ENCODE measurements at regions not wholly inside any gene's neighbourhood (a gene's known extent, or its start where the extent isn't known, plus 50 kb on each side); places are given as distances from the start of the nearest gene placed in this dataset.

DNA sequence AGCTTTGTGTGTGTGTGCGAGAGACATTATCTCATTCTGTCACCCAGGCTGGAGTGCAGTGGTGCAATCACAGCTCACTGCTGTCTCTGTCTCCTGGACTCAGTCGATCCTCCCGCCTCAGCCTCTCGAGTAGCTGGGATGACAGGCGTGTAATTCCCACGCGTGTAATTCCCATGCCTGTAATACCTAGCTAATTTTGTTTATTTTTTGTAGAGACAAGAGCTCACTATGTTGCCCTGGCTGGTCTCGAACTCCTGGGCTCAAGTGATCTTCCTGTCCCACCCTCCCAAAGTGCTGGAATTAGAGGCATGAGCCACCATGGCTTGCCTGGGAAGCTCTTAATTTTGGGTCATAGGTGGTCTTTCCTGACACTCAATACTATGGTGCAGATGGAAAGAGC is 205.3 kb upstream of the TNRC6C start:
- POLR2A ChIA-PET: no interaction called here

DNA sequence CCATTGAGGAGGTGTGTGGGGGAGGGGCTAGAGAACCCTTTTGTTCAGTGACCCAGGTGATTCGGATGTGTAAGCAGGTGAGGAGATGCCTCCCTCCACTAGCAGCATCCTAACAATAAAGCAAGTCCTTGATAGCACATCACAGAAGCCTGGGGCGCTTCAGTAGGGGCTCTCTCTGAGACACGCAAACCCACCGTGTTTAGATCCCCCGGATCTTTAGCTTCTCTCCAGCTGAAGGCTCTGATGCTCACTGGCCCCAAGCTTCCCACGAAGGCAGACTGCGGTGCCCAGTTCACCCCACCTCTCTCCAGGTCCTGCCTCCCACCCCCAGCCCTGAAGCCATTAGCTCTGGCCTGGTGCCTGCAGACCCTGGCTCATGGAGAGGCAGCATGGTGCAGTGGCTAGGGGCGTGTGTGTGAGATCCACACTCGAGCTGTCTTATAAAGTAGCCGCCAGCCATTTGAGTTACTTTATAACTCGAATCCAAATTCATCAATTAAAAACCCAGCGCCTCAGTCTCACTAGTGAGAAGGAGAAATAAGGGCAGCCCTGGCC is 204.7 kb upstream of the TNRC6C start:
- Histone ChIP-seq H3K36me3 (ENCODE audit: control insufficient read depth in 4 of 4, insufficient read depth in 4 of 4, low read length in 3 of 4) (no peaks in the 10 kb centered on the region), H3K4me1 (ENCODE audit: control extremely low read depth in 1 of 4, control insufficient read depth in 4 of 4, insufficient read depth in 4 of 4, low read length in 3 of 4) (no peaks in the 10 kb centered on the region), H3K4me3 (ENCODE audit: control insufficient read depth in 1 of 7, extremely low read depth in 1 of 7, insufficient read depth in 4 of 7, low read depth in 2 of 7, low read length in 6 of 7) (no peak overlapping the region), H3K27me3 (replicated peaks in 2 of 5; ENCODE audit: control insufficient read depth in 4 of 5, insufficient read depth in 5 of 5, low read length in 4 of 5) (no peaks in the 10 kb centered on the region), H3K9me3 (ENCODE audit: control extremely low read depth in 1 of 5, control insufficient read depth in 4 of 5, insufficient read depth in 2 of 5, low read depth in 1 of 5, low read length in 4 of 5) (peaks cover 0 to 7% (median 0%) of the 10 kb centered on the region in 5 experiments), H3K27ac (ENCODE audit: insufficient read depth in 1 of 2, low read depth in 1 of 2, low read length in 2 of 2, poor library complexity in 1 of 2, severe bottlenecking in 2 of 2) (no peak overlapping the region)
- POLR2A ChIA-PET: no interaction called here
- CTCF ChIA-PET: no interaction called here
- WGBS (ENCODE audit: insufficient coverage): 97% methylated on average over 8 of the region's 12 CpGs
- DNase-seq: no peak

More for the DNA sequence above, 205.3 kb upstream of the TNRC6C start:
- no peak for DNase-seq
- peaks cover 0 to 1% (median 0%) of the 10 kb centered on the region in 5 experiments for H3K27me3 ChIP-seq (replicated peaks in 2 of 5; ENCODE audit: control insufficient read depth in 4 of 5, insufficient read depth in 5 of 5, low read length in 4 of 5)
- no peak overlapping the region for H3K27ac ChIP-seq (ENCODE audit: insufficient read depth in 1 of 2, low read depth in 1 of 2, low read length in 2 of 2, poor library complexity in 1 of 2, severe bottlenecking in 2 of 2)
- no peak overlapping the region for H3K4me3 ChIP-seq (ENCODE audit: control insufficient read depth in 1 of 7, extremely low read depth in 1 of 7, insufficient read depth in 4 of 7, low read depth in 2 of 7, low read length in 6 of 7)
- H3K36me3 ChIP-seq (ENCODE audit: control insufficient read depth in 4 of 4, insufficient read depth in 4 of 4, low read length in 3 of 4): no peaks in the 10 kb centered on the region
- H3K9me3 ChIP-seq (ENCODE audit: control extremely low read depth in 1 of 5, control insufficient read depth in 4 of 5, insufficient read depth in 2 of 5, low read depth in 1 of 5, low read length in 4 of 5): peaks cover 0 to 7% (median 0%) of the 10 kb centered on the region in 5 experiments
- CTCF ChIA-PET: no interaction called here
- WGBS (ENCODE audit: insufficient coverage): 100% methylated on average over 4 of the region's 8 CpGs
- no peaks in the 10 kb centered on the region for H3K4me1 ChIP-seq (ENCODE audit: control extremely low read depth in 1 of 4, control insufficient read depth in 4 of 4, insufficient read depth in 4 of 4, low read length in 3 of 4)

DNA sequence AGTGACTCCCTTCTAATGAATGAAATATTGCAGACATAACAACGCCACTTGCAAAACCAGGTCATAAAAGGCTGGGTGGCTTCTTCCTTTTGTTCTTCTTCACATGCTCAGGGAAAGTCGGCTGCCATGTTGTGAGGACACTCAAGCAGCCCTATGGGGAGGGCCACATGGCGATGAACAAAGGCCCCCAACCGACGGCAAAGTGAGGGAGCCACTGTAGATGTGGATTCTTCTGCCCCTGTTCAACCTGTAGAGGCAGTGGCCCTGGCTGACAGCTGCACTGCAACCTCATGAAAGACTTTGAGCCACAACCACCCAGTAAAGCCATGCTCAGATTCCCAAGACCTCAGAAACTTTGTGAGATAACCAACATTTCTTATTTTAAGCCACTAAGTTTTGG is 203.5 kb upstream of the TNRC6C start:
- ChIA-PET CTCF (interaction anchor here (1.1 kb wide), 1 partner anchor 10 kb away, joined by 3 read pairs; no protein-coding TSS in a partner anchor), POLR2A (no interaction called here)
- DNase-seq: no peak
- Histone ChIP-seq H3K4me1 (ENCODE audit: control extremely low read depth in 1 of 4, control insufficient read depth in 4 of 4, insufficient read depth in 4 of 4, low read length in 3 of 4) (no peaks in the 10 kb centered on the region), H3K4me3 (ENCODE audit: control insufficient read depth in 1 of 7, extremely low read depth in 1 of 7, insufficient read depth in 4 of 7, low read depth in 2 of 7, low read length in 6 of 7) (no peak overlapping the region), H3K9me3 (ENCODE audit: control extremely low read depth in 1 of 5, control insufficient read depth in 4 of 5, insufficient read depth in 2 of 5, low read depth in 1 of 5, low read length in 4 of 5) (peaks cover 0 to 9% (median 0%) of the 10 kb centered on the region in 5 experiments), H3K36me3 (ENCODE audit: control insufficient read depth in 4 of 4, insufficient read depth in 4 of 4, low read length in 3 of 4) (no peaks in the 10 kb centered on the region), H3K27me3 (replicated peaks in 2 of 5; ENCODE audit: control insufficient read depth in 4 of 5, insufficient read depth in 5 of 5, low read length in 4 of 5) (no peaks in the 10 kb centered on the region), H3K27ac (ENCODE audit: insufficient read depth in 1 of 2, low read depth in 1 of 2, low read length in 2 of 2, poor library complexity in 1 of 2, severe bottlenecking in 2 of 2) (no peak overlapping the region)
- WGBS (ENCODE audit: insufficient coverage): 73% methylated on average over 4 of the region's 5 CpGs

DNA sequence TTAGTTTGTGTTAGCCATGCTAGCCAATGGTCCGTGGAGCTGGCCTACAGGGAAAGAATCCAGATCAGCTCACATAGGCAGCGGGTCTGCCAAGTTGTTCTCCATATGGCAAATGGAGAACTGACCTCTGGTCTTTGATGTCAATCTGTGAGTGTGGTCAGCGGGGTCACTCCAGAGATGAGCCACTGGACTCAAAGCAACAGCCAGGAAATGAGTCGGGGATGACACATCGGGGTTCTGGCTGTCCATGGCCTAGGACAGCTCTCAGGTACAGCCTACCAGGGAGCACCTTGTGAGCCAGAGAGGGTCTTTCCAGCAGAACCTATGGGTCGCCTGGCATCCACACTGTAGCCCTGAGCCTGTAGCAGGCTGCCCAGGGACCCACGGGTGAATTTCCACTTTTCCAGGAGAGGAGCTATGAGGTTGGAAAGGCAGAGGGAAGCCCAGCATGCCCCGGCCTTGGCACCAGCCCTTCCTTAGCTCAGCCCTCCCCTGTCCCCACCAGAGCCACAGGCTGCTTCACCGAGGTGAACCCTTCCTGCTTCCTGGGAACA is 203.0 kb upstream of the TNRC6C start:
- no peak for DNase-seq
- 100% methylated on average over 8 of the region's 9 CpGs for WGBS (ENCODE audit: insufficient coverage)
- ChIA-PET CTCF (interaction anchor here (1.0 to 1.1 kb wide), 3 partner anchors 9 to 212 kb away, joined by 3 to 4 read pairs (median 3); no protein-coding TSS in a partner anchor), POLR2A (no interaction called here)
- H3K4me1 ChIP-seq (ENCODE audit: control extremely low read depth in 1 of 4, control insufficient read depth in 4 of 4, insufficient read depth in 4 of 4, low read length in 3 of 4): no peaks in the 10 kb centered on the region
- H3K36me3 ChIP-seq (ENCODE audit: control insufficient read depth in 4 of 4, insufficient read depth in 4 of 4, low read length in 3 of 4): no peaks in the 10 kb centered on the region
- H3K27ac ChIP-seq (ENCODE audit: insufficient read depth in 1 of 2, low read depth in 1 of 2, low read length in 2 of 2, poor library complexity in 1 of 2, severe bottlenecking in 2 of 2): no peak overlapping the region
- no peak overlapping the region for H3K4me3 ChIP-seq (ENCODE audit: control insufficient read depth in 1 of 7, extremely low read depth in 1 of 7, insufficient read depth in 4 of 7, low read depth in 2 of 7, low read length in 6 of 7)
- peaks cover 0 to 9% (median 0%) of the 10 kb centered on the region in 5 experiments for H3K9me3 ChIP-seq (ENCODE audit: control extremely low read depth in 1 of 5, control insufficient read depth in 4 of 5, insufficient read depth in 2 of 5, low read depth in 1 of 5, low read length in 4 of 5)
- no peaks in the 10 kb centered on the region for H3K27me3 ChIP-seq (replicated peaks in 2 of 5; ENCODE audit: control insufficient read depth in 4 of 5, insufficient read depth in 5 of 5, low read length in 4 of 5)

DNA sequence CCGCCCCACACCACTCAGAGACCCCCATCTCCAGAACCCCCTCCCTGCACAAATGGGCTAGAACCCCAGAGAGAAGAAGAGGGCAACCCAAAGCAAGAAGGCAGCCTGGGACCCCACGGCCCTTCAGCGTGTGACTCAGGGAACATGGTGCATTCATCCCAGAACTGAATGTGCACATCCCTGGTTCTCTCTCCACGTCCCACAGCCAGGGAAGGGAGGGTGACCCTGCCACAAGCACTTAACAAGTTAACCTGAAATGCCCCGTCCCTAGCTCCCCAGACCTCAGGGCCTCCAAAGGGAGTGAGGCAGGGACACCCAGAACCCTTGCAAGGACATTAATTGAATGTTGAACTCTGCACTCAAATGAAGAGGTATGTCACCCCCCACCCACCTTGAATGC is 202.5 kb upstream of the TNRC6C start:
- Histone ChIP-seq H3K27ac (ENCODE audit: insufficient read depth in 1 of 2, low read depth in 1 of 2, low read length in 2 of 2, poor library complexity in 1 of 2, severe bottlenecking in 2 of 2) (no peak overlapping the region), H3K27me3 (replicated peaks in 2 of 5; ENCODE audit: control insufficient read depth in 4 of 5, insufficient read depth in 5 of 5, low read length in 4 of 5) (no peaks in the 10 kb centered on the region), H3K4me1 (ENCODE audit: control extremely low read depth in 1 of 4, control insufficient read depth in 4 of 4, insufficient read depth in 4 of 4, low read length in 3 of 4) (no peaks in the 10 kb centered on the region), H3K9me3 (ENCODE audit: control extremely low read depth in 1 of 5, control insufficient read depth in 4 of 5, insufficient read depth in 2 of 5, low read depth in 1 of 5, low read length in 4 of 5) (peaks cover 0 to 9% (median 0%) of the 10 kb centered on the region in 5 experiments), H3K36me3 (ENCODE audit: control insufficient read depth in 4 of 4, insufficient read depth in 4 of 4, low read length in 3 of 4) (no peaks in the 10 kb centered on the region), H3K4me3 (ENCODE audit: control insufficient read depth in 1 of 7, extremely low read depth in 1 of 7, insufficient read depth in 4 of 7, low read depth in 2 of 7, low read length in 6 of 7) (no peak overlapping the region)
- POLR2A ChIA-PET: no interaction called here
- WGBS (ENCODE audit: insufficient coverage): 100% methylated on average over 4 of the region's 5 CpGs
- CTCF ChIA-PET: interaction anchor here (1.0 to 1.1 kb wide), 3 partner anchors 9 to 212 kb away, joined by 3 to 4 read pairs (median 3); no protein-coding TSS in a partner anchor
- no peak for DNase-seq

DNA sequence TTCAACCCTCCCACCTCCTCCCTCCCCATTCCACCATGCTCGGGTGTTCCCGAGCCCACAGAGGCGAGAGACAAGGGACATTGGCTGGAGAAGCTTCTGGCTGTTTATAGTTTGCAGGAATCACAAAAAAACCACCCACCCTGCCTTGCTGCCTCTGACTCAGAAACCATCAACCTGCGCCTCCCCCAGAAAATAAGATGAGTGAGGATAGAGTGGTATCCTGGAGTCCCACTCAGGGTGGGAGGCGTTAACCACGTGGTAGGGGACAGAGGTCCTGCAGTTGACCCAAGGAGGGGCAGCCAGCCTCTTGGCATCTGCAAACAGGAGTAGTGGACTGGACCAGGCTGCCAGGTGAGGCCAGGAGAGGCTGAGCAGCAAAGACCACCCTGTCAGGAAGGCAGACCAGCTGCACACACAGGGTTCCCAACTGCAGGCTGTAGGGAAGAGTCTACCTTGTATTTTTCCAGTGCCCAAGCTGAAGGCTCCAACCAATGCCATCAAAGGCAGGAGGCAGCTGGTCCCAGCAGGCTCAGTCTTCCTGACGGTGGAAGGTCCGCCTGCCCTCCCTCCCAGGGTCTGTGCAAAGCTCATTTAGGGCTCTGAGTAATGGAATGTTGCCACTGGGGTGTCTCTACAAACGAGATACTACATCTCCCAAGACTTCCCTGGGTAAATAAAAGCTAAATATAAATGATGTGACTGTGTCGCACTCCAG is 201.5 kb upstream of the TNRC6C start:
- H3K27ac ChIP-seq (ENCODE audit: insufficient read depth in 1 of 2, low read depth in 1 of 2, low read length in 2 of 2, poor library complexity in 1 of 2, severe bottlenecking in 2 of 2): no peak overlapping the region
- no peak for DNase-seq
- H3K4me1 ChIP-seq (ENCODE audit: control extremely low read depth in 1 of 4, control insufficient read depth in 4 of 4, insufficient read depth in 4 of 4, low read length in 3 of 4): no peaks in the 10 kb centered on the region
- no peak overlapping the region for H3K4me3 ChIP-seq (ENCODE audit: control insufficient read depth in 1 of 7, extremely low read depth in 1 of 7, insufficient read depth in 4 of 7, low read depth in 2 of 7, low read length in 6 of 7)
- no peaks in the 10 kb centered on the region for H3K36me3 ChIP-seq (ENCODE audit: control insufficient read depth in 4 of 4, insufficient read depth in 4 of 4, low read length in 3 of 4)
- peaks cover 0 to 9% (median 0%) of the 10 kb centered on the region in 5 experiments for H3K9me3 ChIP-seq (ENCODE audit: control extremely low read depth in 1 of 5, control insufficient read depth in 4 of 5, insufficient read depth in 2 of 5, low read depth in 1 of 5, low read length in 4 of 5)
- WGBS (ENCODE audit: insufficient coverage): 83% methylated on average over 7 of the region's 10 CpGs
- H3K27me3 ChIP-seq (replicated peaks in 2 of 5; ENCODE audit: control insufficient read depth in 4 of 5, insufficient read depth in 5 of 5, low read length in 4 of 5): no peaks in the 10 kb centered on the region
- POLR2A ChIA-PET: no interaction called here
- CTCF ChIA-PET: no interaction called here

DNA sequence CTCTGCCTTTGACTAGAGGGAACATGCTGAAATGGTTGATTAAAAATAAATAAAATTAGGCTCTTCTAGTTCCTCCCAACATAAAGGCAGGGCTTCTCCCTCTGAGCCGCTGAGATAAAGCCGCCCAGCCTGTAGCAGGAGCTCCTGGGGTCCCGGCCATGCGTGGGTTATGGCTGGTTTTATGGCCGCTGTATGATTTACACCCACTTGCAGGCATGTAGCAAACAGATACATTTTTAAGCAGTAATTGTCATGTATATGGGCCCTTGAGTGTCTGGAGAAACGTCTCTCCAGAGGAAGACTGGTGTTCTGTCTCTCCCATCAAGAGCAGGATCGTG is 201.0 kb upstream of the TNRC6C start:
- no peaks in the 10 kb centered on the region for H3K36me3 ChIP-seq (ENCODE audit: control insufficient read depth in 4 of 4, insufficient read depth in 4 of 4, low read length in 3 of 4)
- no peak for DNase-seq
- no peaks in the 10 kb centered on the region for H3K27me3 ChIP-seq (replicated peaks in 2 of 5; ENCODE audit: control insufficient read depth in 4 of 5, insufficient read depth in 5 of 5, low read length in 4 of 5)
- POLR2A ChIA-PET: no interaction called here
- 92% methylated on average over 6 of the region's 7 CpGs for WGBS (ENCODE audit: insufficient coverage)
- CTCF ChIA-PET: no interaction called here
- H3K27ac ChIP-seq (ENCODE audit: insufficient read depth in 1 of 2, low read depth in 1 of 2, low read length in 2 of 2, poor library complexity in 1 of 2, severe bottlenecking in 2 of 2): no peak overlapping the region
- no peaks in the 10 kb centered on the region for H3K4me1 ChIP-seq (ENCODE audit: control extremely low read depth in 1 of 4, control insufficient read depth in 4 of 4, insufficient read depth in 4 of 4, low read length in 3 of 4)
- peaks cover 0 to 9% (median 0%) of the 10 kb centered on the region in 5 experiments for H3K9me3 ChIP-seq (ENCODE audit: control extremely low read depth in 1 of 5, control insufficient read depth in 4 of 5, insufficient read depth in 2 of 5, low read depth in 1 of 5, low read length in 4 of 5)
- H3K4me3 ChIP-seq (ENCODE audit: control insufficient read depth in 1 of 7, extremely low read depth in 1 of 7, insufficient read depth in 4 of 7, low read depth in 2 of 7, low read length in 6 of 7): no peak overlapping the region
